ENCODE measurements at regions not wholly inside any gene's neighbourhood (a gene's known extent, or its start where the extent isn't known, plus 50 kb on each side); places are given as distances from the start of the nearest gene placed in this dataset.

DNA sequence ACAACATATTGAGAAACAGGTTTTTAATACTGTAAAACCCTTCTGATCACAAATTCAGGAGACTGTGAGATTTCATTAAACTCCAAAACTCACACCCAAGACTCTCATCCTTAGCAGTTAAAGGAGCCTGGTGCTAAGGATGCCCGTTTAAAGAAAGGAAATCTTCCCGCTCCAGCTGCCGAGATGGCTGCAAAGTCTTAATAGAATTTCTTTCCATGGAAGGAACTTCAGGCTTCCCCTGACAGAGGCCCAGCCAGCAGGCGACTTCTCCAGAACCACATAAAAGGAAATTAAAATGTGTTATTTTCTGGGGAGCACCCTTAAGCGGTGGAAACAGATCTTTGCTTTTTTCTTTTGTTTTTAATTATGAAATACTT, 104.7 kb upstream of the CHST15 start:
- TF ChIP-seq CTCF (IDR thresholded peaks at IDR 0.05): no peak
- Mint-ChIP-seq H3K27ac (ENCODE audit: unreplicated experiment) (no peak overlapping the region), H3K36me3 (ENCODE audit: low read depth) (peaks cover 1% of the 10 kb centered on the region), H3K27me3 (ENCODE audit: low read depth) (peaks cover 3% of the 10 kb centered on the region), H3K4me1 (ENCODE audit: low read depth) (peaks cover 5% of the 10 kb centered on the region), H3K9me3 (ENCODE audit: low read depth) (peaks cover 3% of the 10 kb centered on the region), H3K4me3 (ENCODE audit: unreplicated experiment) (no peak overlapping the region)
- DNase-seq (ENCODE audit: low spot score): no peak

DNA sequence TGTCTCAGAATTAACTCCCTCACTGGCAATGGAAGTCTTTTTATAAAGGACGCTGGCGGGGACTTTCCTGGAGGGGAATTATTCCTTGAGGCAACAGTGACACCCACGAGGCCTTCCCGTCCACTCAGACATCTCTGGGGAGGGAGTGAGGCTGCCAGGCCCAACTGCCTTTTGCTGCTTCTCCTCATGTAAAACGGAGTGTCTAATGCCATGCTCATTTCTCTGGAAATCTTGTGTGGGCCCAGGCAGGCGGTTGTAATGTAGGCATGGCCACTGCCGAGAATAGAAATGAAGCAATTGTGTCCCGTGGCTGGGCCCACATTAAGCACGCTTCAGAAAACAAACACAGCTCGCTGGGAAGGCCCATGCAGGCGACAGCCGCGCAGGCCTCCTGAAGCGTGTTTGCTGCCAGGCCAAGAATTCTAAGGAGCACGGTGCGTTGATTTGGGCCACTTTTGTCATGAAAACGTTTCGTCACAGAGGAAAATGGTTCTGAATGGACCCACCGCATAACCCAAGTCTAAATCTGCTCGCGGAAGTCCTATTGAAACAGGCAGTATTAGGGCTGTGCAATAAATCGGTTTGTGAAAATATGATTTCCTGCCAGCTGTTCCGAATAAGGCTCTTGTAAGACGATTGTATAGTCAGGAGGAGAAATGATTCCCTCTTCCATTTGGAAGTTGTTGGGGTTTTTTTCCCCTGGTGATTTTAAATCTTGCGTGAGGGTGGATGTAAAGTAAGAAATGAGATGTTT, 104.2 kb upstream of the CHST15 start:
- H3K27me3 Mint-ChIP-seq (ENCODE audit: low read depth): peaks cover 4% of the 10 kb centered on the region
- H3K36me3 Mint-ChIP-seq (ENCODE audit: low read depth): no peaks in the 10 kb centered on the region
- DNase-seq (ENCODE audit: low spot score): no peak
- H3K9me3 Mint-ChIP-seq (ENCODE audit: low read depth): no peaks in the 10 kb centered on the region
- no peak overlapping the region for H3K27ac Mint-ChIP-seq (ENCODE audit: unreplicated experiment)
- H3K4me3 Mint-ChIP-seq (ENCODE audit: unreplicated experiment): no peak overlapping the region
- TF ChIP-seq CTCF (IDR thresholded peaks at IDR 0.05): no peak
- peaks cover 5% of the 10 kb centered on the region for H3K4me1 Mint-ChIP-seq (ENCODE audit: low read depth)

GRCh38 chr10:124196659-124197058, 103.3 kb upstream of the CHST15 start:
- no peak for DNase-seq (ENCODE audit: low spot score)
- peaks cover 5% of the 10 kb centered on the region for H3K4me1 Mint-ChIP-seq (ENCODE audit: low read depth)
- H3K27ac Mint-ChIP-seq (ENCODE audit: unreplicated experiment): no peak overlapping the region
- H3K9me3 Mint-ChIP-seq (ENCODE audit: low read depth): peaks cover 6% of the 10 kb centered on the region
- peaks cover 3% of the 10 kb centered on the region for H3K36me3 Mint-ChIP-seq (ENCODE audit: low read depth)
- no peak for TF ChIP-seq CTCF (IDR thresholded peaks at IDR 0.05)
- H3K4me3 Mint-ChIP-seq (ENCODE audit: unreplicated experiment): no peak overlapping the region
- H3K27me3 Mint-ChIP-seq (ENCODE audit: low read depth): peaks cover 11% of the 10 kb centered on the region

- no peak for TF ChIP-seq CTCF (IDR thresholded peaks at IDR 0.05)
- H3K36me3 Mint-ChIP-seq (ENCODE audit: low read depth): peaks cover 3% of the 10 kb centered on the region
- H3K9me3 Mint-ChIP-seq (ENCODE audit: low read depth): peaks cover 8% of the 10 kb centered on the region
- no peaks in the 10 kb centered on the region for H3K4me1 Mint-ChIP-seq (ENCODE audit: low read depth)
- no peak for DNase-seq (ENCODE audit: low spot score)
- H3K27me3 Mint-ChIP-seq (ENCODE audit: low read depth): peaks cover 25% of the 10 kb centered on the region
- H3K4me3 Mint-ChIP-seq (ENCODE audit: unreplicated experiment): no peak overlapping the region
- H3K27ac Mint-ChIP-seq (ENCODE audit: unreplicated experiment): no peak overlapping the region
Observed at GRCh38 chr10:124194199-124194824, 100.9 kb upstream of the CHST15 start.

DNA sequence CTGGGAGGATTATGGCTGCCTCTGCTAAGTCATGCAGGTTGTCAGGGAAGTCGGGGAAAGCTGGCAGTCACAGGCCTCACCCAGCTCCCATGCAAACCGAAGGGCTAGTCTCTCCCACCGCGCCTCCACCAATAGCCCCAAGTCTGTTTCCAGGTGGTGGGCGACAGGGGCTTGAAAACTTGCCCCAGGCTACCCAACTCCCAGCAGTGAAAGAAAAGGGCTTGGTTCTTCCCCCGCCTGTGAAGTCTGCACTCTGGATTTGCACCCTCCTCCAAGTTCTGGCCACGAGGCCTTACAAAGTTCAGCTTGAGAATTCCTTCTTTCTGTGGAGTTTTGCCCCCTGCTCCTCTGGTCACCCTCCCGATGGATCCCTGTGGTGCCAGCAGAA, 99.9 kb upstream of the CHST15 start:
- H3K4me3 Mint-ChIP-seq (ENCODE audit: unreplicated experiment): no peak overlapping the region
- H3K36me3 Mint-ChIP-seq (ENCODE audit: low read depth): peaks cover 7% of the 10 kb centered on the region
- peaks cover 17% of the 10 kb centered on the region for H3K9me3 Mint-ChIP-seq (ENCODE audit: low read depth)
- H3K27me3 Mint-ChIP-seq (ENCODE audit: low read depth): peaks cover 32% of the 10 kb centered on the region
- no peak for DNase-seq (ENCODE audit: low spot score)
- no peak for TF ChIP-seq CTCF (IDR thresholded peaks at IDR 0.05)
- no peaks in the 10 kb centered on the region for H3K4me1 Mint-ChIP-seq (ENCODE audit: low read depth)
- H3K27ac Mint-ChIP-seq (ENCODE audit: unreplicated experiment): no peak overlapping the region
